Astrocyte (in vitro differentiated cells and primary cell): ENCODE measurements at regions not wholly inside any gene's neighbourhood (a gene's known extent, or its start where the extent isn't known, plus 50 kb on each side); places are given as distances from the start of the nearest gene placed in this dataset.

Experiments used
- EZH2 ChIP-seq: IDR thresholded peaks from 2 replicates; pipeline ENCODE4 v1.6.1; 2012; ENCODE audit warnings: mild to moderate bottlenecking, low read length, inconsistent platforms; ENCODE audit not compliant: insufficient read depth
- TF ChIP-seq, protein P1 (sequence below): IDR thresholded peaks from 2 replicates; pipeline ENCODE4 v1.5.1; 2011; ENCODE audit warnings: low read depth, mild to moderate bottlenecking, inconsistent platforms, low read length, moderate library complexity; ENCODE audit not compliant: insufficient read depth

DNA sequence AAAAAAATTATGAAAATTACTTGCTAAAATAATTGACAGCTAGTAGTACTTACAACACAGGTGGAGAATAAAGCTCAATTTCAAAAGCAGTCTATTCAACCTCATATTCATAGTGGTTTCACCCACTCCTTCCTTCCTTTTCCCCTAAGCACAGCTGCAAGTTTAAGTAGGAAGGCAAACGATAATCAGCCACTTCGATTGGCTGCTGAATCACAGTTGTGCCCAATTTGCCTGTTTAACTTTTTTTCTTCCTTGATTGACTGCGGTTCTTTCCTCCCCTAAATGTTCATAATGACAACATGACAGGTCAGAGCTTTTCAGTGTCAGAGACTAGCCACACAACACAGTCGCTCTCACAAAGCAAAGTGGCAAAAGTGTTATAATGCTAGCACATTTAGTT is 468.0 kb upstream of the GBE1 start:
- TF ChIP-seq, protein P1, sequence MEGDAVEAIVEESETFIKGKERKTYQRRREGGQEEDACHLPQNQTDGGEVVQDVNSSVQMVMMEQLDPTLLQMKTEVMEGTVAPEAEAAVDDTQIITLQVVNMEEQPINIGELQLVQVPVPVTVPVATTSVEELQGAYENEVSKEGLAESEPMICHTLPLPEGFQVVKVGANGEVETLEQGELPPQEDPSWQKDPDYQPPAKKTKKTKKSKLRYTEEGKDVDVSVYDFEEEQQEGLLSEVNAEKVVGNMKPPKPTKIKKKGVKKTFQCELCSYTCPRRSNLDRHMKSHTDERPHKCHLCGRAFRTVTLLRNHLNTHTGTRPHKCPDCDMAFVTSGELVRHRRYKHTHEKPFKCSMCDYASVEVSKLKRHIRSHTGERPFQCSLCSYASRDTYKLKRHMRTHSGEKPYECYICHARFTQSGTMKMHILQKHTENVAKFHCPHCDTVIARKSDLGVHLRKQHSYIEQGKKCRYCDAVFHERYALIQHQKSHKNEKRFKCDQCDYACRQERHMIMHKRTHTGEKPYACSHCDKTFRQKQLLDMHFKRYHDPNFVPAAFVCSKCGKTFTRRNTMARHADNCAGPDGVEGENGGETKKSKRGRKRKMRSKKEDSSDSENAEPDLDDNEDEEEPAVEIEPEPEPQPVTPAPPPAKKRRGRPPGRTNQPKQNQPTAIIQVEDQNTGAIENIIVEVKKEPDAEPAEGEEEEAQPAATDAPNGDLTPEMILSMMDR = no peak
- TF ChIP-seq EZH2 = no peak
